ENCODE measurements at regions not wholly inside any gene's neighbourhood (a gene's known extent, or its start where the extent isn't known, plus 50 kb on each side); places are given as distances from the start of the nearest gene placed in this dataset.

- DNase-seq (ENCODE audit: low spot score in 2 of 2), result no peak
- H3K4me3 ChIP-seq (ENCODE audit: low read depth, poor library complexity, severe bottlenecking), result no peak overlapping the region
- intact Hi-C loops (cut with DNase I; ENCODE audit: low total_unique reads), result no loop called here
- TF ChIP-seq, protein P1, sequence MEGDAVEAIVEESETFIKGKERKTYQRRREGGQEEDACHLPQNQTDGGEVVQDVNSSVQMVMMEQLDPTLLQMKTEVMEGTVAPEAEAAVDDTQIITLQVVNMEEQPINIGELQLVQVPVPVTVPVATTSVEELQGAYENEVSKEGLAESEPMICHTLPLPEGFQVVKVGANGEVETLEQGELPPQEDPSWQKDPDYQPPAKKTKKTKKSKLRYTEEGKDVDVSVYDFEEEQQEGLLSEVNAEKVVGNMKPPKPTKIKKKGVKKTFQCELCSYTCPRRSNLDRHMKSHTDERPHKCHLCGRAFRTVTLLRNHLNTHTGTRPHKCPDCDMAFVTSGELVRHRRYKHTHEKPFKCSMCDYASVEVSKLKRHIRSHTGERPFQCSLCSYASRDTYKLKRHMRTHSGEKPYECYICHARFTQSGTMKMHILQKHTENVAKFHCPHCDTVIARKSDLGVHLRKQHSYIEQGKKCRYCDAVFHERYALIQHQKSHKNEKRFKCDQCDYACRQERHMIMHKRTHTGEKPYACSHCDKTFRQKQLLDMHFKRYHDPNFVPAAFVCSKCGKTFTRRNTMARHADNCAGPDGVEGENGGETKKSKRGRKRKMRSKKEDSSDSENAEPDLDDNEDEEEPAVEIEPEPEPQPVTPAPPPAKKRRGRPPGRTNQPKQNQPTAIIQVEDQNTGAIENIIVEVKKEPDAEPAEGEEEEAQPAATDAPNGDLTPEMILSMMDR (IDR thresholded peaks at IDR 0.05), result no peak
- TF ChIP-seq POLR2A (IDR thresholded peaks at IDR 0.05), result no peak
- WGBS, 2 donors, result 83 to 87% methylated on average over 4 of the region's 4 CpGs
These were observed 82.2 kb upstream of the SCOC start for GRCh38 chr4:140291259-140291658.

GRCh38 chr4:140289486-140289885 lies 84.0 kb upstream of the SCOC start:
- H3K4me3 ChIP-seq (ENCODE audit: low read depth, poor library complexity, severe bottlenecking), result no peak overlapping the region
- intact Hi-C loops (cut with DNase I; ENCODE audit: low total_unique reads), result no loop called here
- no peak for TF ChIP-seq POLR2A (IDR thresholded peaks at IDR 0.05)
- TF ChIP-seq, protein P1 (IDR thresholded peaks at IDR 0.05), result no peak
- 74 to 83% methylated on average over 2 of the region's 2 CpGs for WGBS, 2 donors
- no peak for DNase-seq (ENCODE audit: low spot score in 2 of 2)

DNA sequence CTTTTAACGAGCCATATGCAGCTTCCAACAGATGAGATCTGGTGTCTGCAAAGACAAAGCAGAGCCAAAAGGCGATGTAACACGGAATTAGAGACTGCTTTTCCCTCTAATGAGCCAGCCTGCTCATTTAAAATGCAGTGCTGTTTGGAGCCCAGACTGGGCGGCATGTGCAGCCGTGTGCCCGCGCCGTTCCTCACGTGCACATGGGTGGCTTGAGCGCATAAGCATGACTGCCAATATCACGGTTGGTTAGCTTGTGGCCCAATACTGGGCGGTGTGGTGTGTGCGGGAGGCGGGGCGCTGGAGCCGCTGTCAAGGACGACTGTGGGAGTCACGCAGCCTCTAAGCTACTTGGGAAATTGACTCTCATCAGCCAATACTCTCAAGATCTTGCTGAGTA lies 87.0 kb upstream of the SCOC start:
- WGBS, 2 donors, result 56 to 60% methylated on average over 18 of the region's 18 CpGs
- no peak for TF ChIP-seq POLR2A (IDR thresholded peaks at IDR 0.05)
- TF ChIP-seq, protein P1 (IDR thresholded peaks at IDR 0.05), result no peak
- H3K4me3 ChIP-seq (ENCODE audit: low read depth, poor library complexity, severe bottlenecking), result no peak overlapping the region
- intact Hi-C loops (cut with DNase I; ENCODE audit: low total_unique reads), result no loop called here
- no peak for DNase-seq (ENCODE audit: low spot score in 2 of 2)

- intact Hi-C loops (cut with DNase I; ENCODE audit: low total_unique reads), result no loop called here
- no peak for DNase-seq (ENCODE audit: low spot score in 2 of 2)
- no peak overlapping the region for H3K4me3 ChIP-seq (ENCODE audit: low read depth, poor library complexity, severe bottlenecking)
- 73 to 87% methylated on average over 2 of the region's 2 CpGs for WGBS, 2 donors
- TF ChIP-seq, protein P1 (IDR thresholded peaks at IDR 0.05), result no peak
- no peak for TF ChIP-seq POLR2A (IDR thresholded peaks at IDR 0.05)
These were observed 89.0 kb upstream of the SCOC start for GRCh38 chr4:140284456-140284855.

DNA sequence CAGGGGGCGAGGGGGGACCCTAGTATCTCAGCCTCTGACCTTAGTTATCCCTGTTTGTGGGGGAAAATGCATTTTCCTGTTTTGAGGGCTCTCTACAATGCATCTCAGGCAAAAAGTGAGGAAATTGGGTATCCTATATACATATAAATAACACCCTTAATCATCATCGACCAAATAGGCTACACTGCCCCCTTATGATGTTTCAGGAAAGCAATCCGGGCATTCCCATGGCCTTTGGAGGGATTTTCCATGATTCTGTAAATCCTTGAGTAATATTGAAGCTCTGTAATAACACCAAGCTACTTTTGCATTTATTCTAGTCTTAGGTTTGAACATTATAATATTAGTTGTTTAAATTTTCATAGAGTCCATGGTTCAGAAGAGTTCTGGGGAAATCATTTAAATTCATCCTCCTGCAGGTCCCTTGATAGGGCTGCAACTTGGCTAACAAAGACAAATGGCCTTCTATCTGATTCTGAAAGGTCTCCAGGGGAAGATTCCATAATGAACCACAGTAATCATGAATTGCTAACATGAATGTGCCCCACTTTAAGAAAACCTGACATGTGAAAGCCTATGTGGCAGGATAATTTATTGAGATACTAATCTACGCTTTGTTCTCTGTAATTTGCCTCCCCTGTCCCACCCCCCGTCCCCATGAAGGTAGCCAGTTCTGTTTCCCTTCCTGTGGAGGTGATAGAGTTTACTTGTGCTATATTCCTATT lies 91.5 kb upstream of the SCOC start:
- no peak for DNase-seq (ENCODE audit: low spot score in 2 of 2)
- WGBS, 2 donors, result 78 to 82% methylated on average over 5 of the region's 5 CpGs
- no peak overlapping the region for H3K4me3 ChIP-seq (ENCODE audit: low read depth, poor library complexity, severe bottlenecking)
- intact Hi-C loops (cut with DNase I; ENCODE audit: low total_unique reads), result no loop called here
- TF ChIP-seq, protein P1 (IDR thresholded peaks at IDR 0.05), result no peak
- no peak for TF ChIP-seq POLR2A (IDR thresholded peaks at IDR 0.05)

DNA sequence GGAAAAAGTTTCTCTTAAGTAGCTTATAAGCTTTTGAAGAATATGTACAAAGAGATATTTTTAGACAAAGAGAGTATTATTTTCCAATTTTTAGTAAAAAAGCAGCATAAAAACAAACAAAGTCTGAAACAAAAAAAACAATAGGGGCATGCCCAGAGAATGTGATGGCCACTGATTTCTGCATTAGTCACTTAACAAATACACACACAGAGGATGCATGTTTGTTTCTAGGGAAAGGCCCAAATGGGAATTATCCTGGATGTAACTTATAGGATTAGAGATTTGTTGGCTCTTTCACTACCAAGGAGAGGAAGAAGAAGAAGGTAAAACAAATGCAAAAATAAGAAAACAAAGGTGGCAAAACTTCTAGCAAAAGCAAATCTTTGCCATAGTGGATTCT lies 95.9 kb upstream of the SCOC start:
- H3K4me3 ChIP-seq (ENCODE audit: low read depth, poor library complexity, severe bottlenecking), result no peak overlapping the region
- intact Hi-C loops (cut with DNase I; ENCODE audit: low total_unique reads), result no loop called here
- TF ChIP-seq, protein P1 (IDR thresholded peaks at IDR 0.05), result no peak
- no peak for TF ChIP-seq POLR2A (IDR thresholded peaks at IDR 0.05)
- no peak for DNase-seq (ENCODE audit: low spot score in 2 of 2)

Data from lower leg skin (tissue), 4 donors.